A673 (cell line): ENCODE measurements at regions not wholly inside any gene's neighbourhood (a gene's known extent, or its start where the extent isn't known, plus 50 kb on each side); places are given as distances from the start of the nearest gene placed in this dataset.

Source experiments
- EZH2 ChIP-seq: fragments of 200-600 bp; sonication (generic); IDR thresholded peaks from 2 replicates; pipeline ENCODE4 v1.6.1; 2017; ENCODE audit warnings: borderline replicate concordance, low read depth, mild to moderate bottlenecking, mixed read lengths, antibody characterized with exemption, low read length; ENCODE audit not compliant: poor library complexity, severe bottlenecking
- TF ChIP-seq, protein P1 (sequence below): fragments of 300-800, 200-600 bp; sonication (generic); conservative IDR thresholded peaks from 2 replicates; pipeline ENCODE4 v1.5.1; 2017; ENCODE audit warnings: low read depth, mild to moderate bottlenecking, antibody characterized with exemption, low read length, moderate library complexity, mixed read lengths

DNA sequence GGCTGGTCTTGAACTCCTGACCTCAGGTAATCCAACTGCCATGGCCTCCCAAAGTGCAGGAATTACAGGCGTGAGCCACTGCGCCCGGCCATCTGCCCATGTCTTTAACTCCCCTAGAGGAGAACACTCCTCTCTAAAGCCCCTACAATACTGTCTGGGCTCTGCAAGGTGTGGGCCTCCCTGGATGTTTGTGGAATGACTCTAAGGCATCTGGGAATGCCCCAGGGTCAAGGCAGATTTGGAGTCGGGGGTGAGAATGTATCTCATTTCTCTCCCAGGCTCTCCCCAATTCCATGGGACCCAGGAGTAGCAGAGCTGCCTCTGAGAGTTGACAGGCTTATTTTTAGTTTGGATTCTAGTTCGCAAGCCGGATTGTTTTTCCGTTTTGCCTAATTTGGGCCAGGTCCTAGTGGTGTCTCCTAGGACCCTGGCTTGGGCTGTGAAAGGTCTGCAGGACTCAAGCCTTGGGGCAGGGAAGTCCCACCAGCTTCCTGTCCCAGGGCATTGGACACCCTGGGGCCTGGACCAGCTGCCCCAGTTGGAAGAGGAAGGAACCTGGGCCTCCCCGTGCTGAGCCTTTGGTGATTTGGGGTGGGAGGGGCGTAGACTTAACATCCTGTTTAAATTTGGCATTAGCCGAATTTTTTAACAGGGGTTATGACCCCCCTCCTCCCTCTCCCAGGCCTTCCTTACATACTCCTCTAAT, 53.5 kb downstream of the MAGEF1 start:
- TF ChIP-seq, protein P1, sequence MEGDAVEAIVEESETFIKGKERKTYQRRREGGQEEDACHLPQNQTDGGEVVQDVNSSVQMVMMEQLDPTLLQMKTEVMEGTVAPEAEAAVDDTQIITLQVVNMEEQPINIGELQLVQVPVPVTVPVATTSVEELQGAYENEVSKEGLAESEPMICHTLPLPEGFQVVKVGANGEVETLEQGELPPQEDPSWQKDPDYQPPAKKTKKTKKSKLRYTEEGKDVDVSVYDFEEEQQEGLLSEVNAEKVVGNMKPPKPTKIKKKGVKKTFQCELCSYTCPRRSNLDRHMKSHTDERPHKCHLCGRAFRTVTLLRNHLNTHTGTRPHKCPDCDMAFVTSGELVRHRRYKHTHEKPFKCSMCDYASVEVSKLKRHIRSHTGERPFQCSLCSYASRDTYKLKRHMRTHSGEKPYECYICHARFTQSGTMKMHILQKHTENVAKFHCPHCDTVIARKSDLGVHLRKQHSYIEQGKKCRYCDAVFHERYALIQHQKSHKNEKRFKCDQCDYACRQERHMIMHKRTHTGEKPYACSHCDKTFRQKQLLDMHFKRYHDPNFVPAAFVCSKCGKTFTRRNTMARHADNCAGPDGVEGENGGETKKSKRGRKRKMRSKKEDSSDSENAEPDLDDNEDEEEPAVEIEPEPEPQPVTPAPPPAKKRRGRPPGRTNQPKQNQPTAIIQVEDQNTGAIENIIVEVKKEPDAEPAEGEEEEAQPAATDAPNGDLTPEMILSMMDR, result no peak
- TF ChIP-seq EZH2, result no peak
